ENCODE measurements at regions not wholly inside any gene's neighbourhood (a gene's known extent, or its start where the extent isn't known, plus 50 kb on each side); places are given as distances from the start of the nearest gene placed in this dataset.

DNA sequence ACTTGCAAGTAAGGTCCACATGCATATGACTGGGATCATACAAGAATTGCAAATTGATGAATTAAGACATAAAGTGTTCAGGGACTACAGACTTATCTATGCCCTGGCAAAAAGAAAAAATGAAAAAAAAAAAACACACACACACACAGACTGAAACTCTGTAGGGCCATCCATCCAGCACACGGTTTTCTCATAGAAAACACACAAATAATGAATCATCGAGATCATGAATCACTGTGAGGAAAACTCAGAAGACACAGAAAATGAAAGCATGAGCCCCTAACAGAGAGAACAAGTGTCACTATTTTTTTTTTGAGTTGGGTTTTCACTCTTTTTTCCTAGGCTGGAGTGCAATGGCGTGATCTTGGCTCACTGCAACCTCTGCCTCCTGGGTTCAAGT, 185.2 kb downstream of the IRX2 start:
- no peaks in the 10 kb centered on the region for H3K36me3 ChIP-seq
- DNase-seq (no peak), ATAC-seq (no peak)
- no peaks in the 10 kb centered on the region for H3K4me1 ChIP-seq
- TF ChIP-seq, protein P1, sequence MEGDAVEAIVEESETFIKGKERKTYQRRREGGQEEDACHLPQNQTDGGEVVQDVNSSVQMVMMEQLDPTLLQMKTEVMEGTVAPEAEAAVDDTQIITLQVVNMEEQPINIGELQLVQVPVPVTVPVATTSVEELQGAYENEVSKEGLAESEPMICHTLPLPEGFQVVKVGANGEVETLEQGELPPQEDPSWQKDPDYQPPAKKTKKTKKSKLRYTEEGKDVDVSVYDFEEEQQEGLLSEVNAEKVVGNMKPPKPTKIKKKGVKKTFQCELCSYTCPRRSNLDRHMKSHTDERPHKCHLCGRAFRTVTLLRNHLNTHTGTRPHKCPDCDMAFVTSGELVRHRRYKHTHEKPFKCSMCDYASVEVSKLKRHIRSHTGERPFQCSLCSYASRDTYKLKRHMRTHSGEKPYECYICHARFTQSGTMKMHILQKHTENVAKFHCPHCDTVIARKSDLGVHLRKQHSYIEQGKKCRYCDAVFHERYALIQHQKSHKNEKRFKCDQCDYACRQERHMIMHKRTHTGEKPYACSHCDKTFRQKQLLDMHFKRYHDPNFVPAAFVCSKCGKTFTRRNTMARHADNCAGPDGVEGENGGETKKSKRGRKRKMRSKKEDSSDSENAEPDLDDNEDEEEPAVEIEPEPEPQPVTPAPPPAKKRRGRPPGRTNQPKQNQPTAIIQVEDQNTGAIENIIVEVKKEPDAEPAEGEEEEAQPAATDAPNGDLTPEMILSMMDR (IDR thresholded peaks at IDR 0.05) = no peak
- H3K27me3 ChIP-seq (ENCODE audit: low read depth) = no peaks in the 10 kb centered on the region
- intact Hi-C loops (cut with DNase I) = no loop called here
- H3K9me3 ChIP-seq = no peaks in the 10 kb centered on the region
- H3K4me3 ChIP-seq = no peak overlapping the region
- H3K27ac ChIP-seq = no peak overlapping the region

DNA sequence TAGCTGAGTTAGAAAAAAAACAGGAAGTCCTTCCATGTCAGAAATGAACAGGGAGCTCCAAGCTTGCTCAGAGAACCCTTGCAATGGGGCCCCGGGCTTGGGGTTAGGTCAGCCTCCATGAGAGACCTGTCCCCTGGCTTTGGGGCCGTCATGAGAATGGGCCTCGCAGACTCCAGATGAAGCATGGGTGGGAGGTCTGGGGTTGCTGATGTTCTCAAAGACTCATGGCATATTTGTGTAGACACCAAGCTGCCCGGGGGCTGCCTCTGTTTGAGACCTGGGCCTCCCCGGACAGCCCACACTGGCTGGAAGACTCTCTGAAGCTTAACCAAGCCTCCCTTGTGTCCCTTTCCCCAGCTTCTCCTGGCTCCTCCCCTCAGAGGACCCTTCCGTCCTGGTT, 186.3 kb downstream of the IRX2 start:
- intact Hi-C loops (cut with DNase I) = no loop called here
- no peaks in the 10 kb centered on the region for H3K9me3 ChIP-seq
- DNase-seq (no peak), ATAC-seq (no peak)
- no peak overlapping the region for H3K4me3 ChIP-seq
- no peak overlapping the region for H3K27ac ChIP-seq
- no peaks in the 10 kb centered on the region for H3K36me3 ChIP-seq
- H3K4me1 ChIP-seq = no peaks in the 10 kb centered on the region
- TF ChIP-seq, protein P1 (IDR thresholded peaks at IDR 0.05) = no peak
- no peaks in the 10 kb centered on the region for H3K27me3 ChIP-seq (ENCODE audit: low read depth)

- no peaks in the 10 kb centered on the region for H3K4me1 ChIP-seq
- intact Hi-C loops (cut with DNase I) = no loop called here
Measured at GRCh38 chr5:2563046-2563445, 188.4 kb downstream of the IRX2 start.

DNA sequence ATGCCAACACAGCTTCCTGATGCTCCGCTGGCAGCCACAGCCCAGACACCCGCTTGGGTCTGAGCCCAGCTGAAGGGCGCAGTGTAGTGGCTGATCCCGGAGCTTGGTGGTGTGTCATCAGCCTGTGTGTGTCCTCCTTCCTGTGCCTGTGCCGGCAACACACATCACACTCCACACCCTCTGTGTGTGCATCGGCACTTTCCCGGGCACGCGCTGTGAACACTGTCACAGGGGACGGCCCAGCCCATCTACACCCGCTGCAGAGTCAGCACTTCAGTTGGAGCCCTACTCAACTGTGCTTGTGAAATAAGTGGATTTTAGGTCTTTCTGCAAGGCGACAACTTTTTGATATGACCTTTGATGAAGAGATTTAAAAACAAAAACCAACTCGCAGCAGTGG, 189.4 kb downstream of the IRX2 start:
- no peak overlapping the region for H3K4me3 ChIP-seq
- H3K36me3 ChIP-seq = no peaks in the 10 kb centered on the region
- H3K4me1 ChIP-seq = no peaks in the 10 kb centered on the region
- no peaks in the 10 kb centered on the region for H3K27me3 ChIP-seq (ENCODE audit: low read depth)
- no peak overlapping the region for H3K27ac ChIP-seq
- TF ChIP-seq, protein P1 (IDR thresholded peaks at IDR 0.05) = no peak
- ATAC-seq = no peak
- no peaks in the 10 kb centered on the region for H3K9me3 ChIP-seq
- no peak for DNase-seq
- intact Hi-C loops (cut with DNase I) = no loop called here

More at GRCh38 chr5:2563046-2563445, 188.4 kb downstream of the IRX2 start:
- no peak for DNase-seq
- H3K36me3 ChIP-seq = no peaks in the 10 kb centered on the region
- no peak overlapping the region for H3K27ac ChIP-seq
- TF ChIP-seq, protein P1 (IDR thresholded peaks at IDR 0.05) = no peak
- no peak for ATAC-seq
- H3K9me3 ChIP-seq = no peaks in the 10 kb centered on the region
- H3K4me3 ChIP-seq = no peak overlapping the region
- no peaks in the 10 kb centered on the region for H3K27me3 ChIP-seq (ENCODE audit: low read depth)

DNA sequence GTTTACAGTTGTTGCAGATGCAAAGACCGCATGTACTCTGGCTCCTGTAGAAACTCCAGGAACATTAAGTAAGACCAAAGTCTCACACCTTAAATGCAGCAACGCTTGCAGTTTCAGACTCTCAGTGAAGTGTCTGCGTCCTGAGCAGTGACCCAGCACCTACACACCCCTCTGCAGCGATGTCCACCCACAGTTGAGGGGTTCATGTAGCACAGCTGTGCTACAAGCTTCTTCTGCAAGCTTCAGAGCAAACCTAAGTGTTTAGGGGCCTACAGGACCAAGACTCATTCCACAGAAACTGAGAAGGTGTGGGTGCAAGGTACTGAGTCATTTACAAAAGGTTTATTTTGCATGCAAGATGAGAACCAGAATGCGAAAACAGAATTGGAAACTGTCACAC, 191.0 kb downstream of the IRX2 start:
- Histone ChIP-seq H3K9me3 (no peaks in the 10 kb centered on the region), H3K4me1 (no peaks in the 10 kb centered on the region), H3K27ac (no peak overlapping the region), H3K36me3 (no peaks in the 10 kb centered on the region), H3K4me3 (no peak overlapping the region), H3K27me3 (ENCODE audit: low read depth) (no peaks in the 10 kb centered on the region)
- intact Hi-C loops (cut with DNase I) = no loop called here
- DNase-seq = no peak
- no peak for ATAC-seq
- TF ChIP-seq, protein P1 (IDR thresholded peaks at IDR 0.05) = no peak

DNA sequence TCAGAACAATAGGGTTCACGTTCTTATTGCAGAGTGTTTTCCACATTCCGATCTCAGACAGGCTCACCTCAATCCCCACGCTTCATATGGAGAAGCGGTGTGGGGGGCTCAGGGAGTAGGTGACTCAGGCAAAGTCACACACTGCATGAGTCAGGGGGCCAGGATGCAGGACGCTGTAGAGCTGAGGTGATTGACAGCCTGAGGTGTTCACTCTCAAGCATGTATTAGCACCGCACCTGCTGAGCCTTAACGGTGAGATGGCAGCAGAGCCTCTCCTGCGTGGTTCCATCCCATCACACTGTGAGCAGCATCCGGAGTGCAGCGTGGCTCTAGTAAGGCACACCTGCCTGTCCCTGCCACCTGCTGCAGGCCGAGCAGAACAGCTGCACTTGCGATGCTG, 194.0 kb downstream of the IRX2 start:
- intact Hi-C loops (cut with DNase I) = no loop called here
- no peaks in the 10 kb centered on the region for H3K27me3 ChIP-seq (ENCODE audit: low read depth)
- no peak for ATAC-seq
- H3K4me3 ChIP-seq = no peak overlapping the region
- H3K4me1 ChIP-seq = no peaks in the 10 kb centered on the region
- H3K36me3 ChIP-seq = no peaks in the 10 kb centered on the region
- peaks cover 22% of the 10 kb centered on the region for H3K9me3 ChIP-seq
- TF ChIP-seq, protein P1 (IDR thresholded peaks at IDR 0.05) = no peak
- no peak overlapping the region for H3K27ac ChIP-seq
- DNase-seq = no peak

Measured in lower lobe of right lung (tissue), 2 donors.